K562 (cell line): ENCODE measurements at regions not wholly inside any gene's neighbourhood (a gene's known extent, or its start where the extent isn't known, plus 50 kb on each side); places are given as distances from the start of the nearest gene placed in this dataset.

ENCODE experiments used
- ELF2 ChIP-seq: fragments of 250-450 bp; sonication (Bioruptor Pico); IDR thresholded peaks from 2 replicates; pipeline ENCODE4 v1.5.0; 2021; ENCODE audit warnings: mild to moderate bottlenecking
- IFI16 ChIP-seq: fragments of 250-450 bp; sonication (Bioruptor Pico); IDR thresholded peaks from 2 replicates; pipeline ENCODE4 v2.1.2; 2022; ENCODE audit warnings: mild to moderate bottlenecking, inconsistent platforms
- SMARCE1 ChIP-seq: fragments of 450-650 bp; IDR thresholded peaks from 2 replicates; pipeline ENCODE4 v1.7.1; 2016; ENCODE audit warnings: mild to moderate bottlenecking
- ZC3H4 ChIP-seq: sonication (generic); formaldehyde crosslinking; IDR thresholded peaks from 2 replicates; pipeline ENCODE4 v1.9.0; 2021; ENCODE audit warnings: missing genetic modification reagents, borderline replicate concordance
- ZNF512 ChIP-seq: IDR thresholded peaks from 2 replicates; pipeline ENCODE4 v1.6.1; 2016; ENCODE audit warnings: missing genetic modification characterization, missing compliant biosample characterization
- TF ChIP-seq, protein P1 (sequence below): sonication (generic); formaldehyde crosslinking; IDR thresholded peaks from 2 replicates; pipeline ENCODE4 v1.8.0; 2022; ENCODE audit warnings: mild to moderate bottlenecking, missing genetic modification reagents
- TF ChIP-seq, protein P2 (sequence below): sonication (generic); formaldehyde crosslinking; IDR thresholded peaks from 2 replicates; pipeline ENCODE4 v1.8.0; 2022; ENCODE audit warnings: mild to moderate bottlenecking, low read depth, missing genetic modification reagents

GRCh38 chr4:165715989-165716388 is 157.0 kb upstream of the TLL1 start (continued):
- TF ChIP-seq IFI16 (CRISPR knock-in tag) (no peak), ZC3H4 (no peak), ELF2 (no peak), ZNF512 (tag) (no peak), SMARCE1 (no peak)
- TF ChIP-seq, protein P1, sequence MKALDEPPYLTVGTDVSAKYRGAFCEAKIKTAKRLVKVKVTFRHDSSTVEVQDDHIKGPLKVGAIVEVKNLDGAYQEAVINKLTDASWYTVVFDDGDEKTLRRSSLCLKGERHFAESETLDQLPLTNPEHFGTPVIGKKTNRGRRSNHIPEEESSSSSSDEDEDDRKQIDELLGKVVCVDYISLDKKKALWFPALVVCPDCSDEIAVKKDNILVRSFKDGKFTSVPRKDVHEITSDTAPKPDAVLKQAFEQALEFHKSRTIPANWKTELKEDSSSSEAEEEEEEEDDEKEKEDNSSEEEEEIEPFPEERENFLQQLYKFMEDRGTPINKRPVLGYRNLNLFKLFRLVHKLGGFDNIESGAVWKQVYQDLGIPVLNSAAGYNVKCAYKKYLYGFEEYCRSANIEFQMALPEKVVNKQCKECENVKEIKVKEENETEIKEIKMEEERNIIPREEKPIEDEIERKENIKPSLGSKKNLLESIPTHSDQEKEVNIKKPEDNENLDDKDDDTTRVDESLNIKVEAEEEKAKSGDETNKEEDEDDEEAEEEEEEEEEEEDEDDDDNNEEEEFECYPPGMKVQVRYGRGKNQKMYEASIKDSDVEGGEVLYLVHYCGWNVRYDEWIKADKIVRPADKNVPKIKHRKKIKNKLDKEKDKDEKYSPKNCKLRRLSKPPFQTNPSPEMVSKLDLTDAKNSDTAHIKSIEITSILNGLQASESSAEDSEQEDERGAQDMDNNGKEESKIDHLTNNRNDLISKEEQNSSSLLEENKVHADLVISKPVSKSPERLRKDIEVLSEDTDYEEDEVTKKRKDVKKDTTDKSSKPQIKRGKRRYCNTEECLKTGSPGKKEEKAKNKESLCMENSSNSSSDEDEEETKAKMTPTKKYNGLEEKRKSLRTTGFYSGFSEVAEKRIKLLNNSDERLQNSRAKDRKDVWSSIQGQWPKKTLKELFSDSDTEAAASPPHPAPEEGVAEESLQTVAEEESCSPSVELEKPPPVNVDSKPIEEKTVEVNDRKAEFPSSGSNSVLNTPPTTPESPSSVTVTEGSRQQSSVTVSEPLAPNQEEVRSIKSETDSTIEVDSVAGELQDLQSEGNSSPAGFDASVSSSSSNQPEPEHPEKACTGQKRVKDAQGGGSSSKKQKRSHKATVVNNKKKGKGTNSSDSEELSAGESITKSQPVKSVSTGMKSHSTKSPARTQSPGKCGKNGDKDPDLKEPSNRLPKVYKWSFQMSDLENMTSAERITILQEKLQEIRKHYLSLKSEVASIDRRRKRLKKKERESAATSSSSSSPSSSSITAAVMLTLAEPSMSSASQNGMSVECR (CRISPR knock-in tag) = no peak
- TF ChIP-seq, protein P2, sequence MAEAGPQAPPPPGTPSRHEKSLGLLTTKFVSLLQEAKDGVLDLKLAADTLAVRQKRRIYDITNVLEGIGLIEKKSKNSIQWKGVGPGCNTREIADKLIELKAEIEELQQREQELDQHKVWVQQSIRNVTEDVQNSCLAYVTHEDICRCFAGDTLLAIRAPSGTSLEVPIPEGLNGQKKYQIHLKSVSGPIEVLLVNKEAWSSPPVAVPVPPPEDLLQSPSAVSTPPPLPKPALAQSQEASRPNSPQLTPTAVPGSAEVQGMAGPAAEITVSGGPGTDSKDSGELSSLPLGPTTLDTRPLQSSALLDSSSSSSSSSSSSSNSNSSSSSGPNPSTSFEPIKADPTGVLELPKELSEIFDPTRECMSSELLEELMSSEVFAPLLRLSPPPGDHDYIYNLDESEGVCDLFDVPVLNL (CRISPR knock-in tag) = no peak
